H9 (cell line): ENCODE measurements at regions not wholly inside any gene's neighbourhood (a gene's known extent, or its start where the extent isn't known, plus 50 kb on each side); places are given as distances from the start of the nearest gene placed in this dataset.
A peak's percentile ranks its signal among the peaks of the same experiment; 100 is the strongest.
"Not testable (repeated sequence)": the region's sequence is repeated elsewhere in the genome, so short reads cannot be mapped to it uniquely, and the experiment has no call there.

ENCODE experiments used
- DNase-seq: peaks from one replicate; pipeline ENCODE4 v3.0.0-alpha.2; 2017
- H2AFZ ChIP-seq: one replicate; pipeline ENCODE4 v1.6.1; 2013; ENCODE audit warnings: mild to moderate bottlenecking, low read length, control low read depth, moderate library complexity
- H2AK5ac ChIP-seq: 2 replicates; pipeline ENCODE4 v1.6.1; 2013; ENCODE audit warnings: low read length, control low read depth, mixed read lengths; ENCODE audit not compliant: insufficient read length
- H2BK120ac ChIP-seq: one replicate; pipeline ENCODE4 v1.6.1; 2013; ENCODE audit warnings: low read depth, mild to moderate bottlenecking, low read length, control low read depth, inconsistent platforms; ENCODE audit not compliant: poor library complexity, severe bottlenecking
- H2BK12ac ChIP-seq: 2 replicates; pipeline ENCODE4 v1.6.1; 2013; ENCODE audit warnings: low read length, control low read depth, mixed read lengths, low read depth; ENCODE audit not compliant: insufficient read length
- H2BK15ac ChIP-seq: 2 replicates; pipeline ENCODE4 v1.6.1; 2013; ENCODE audit warnings: low read depth, low read length, control low read depth
- H2BK20ac ChIP-seq: one replicate; pipeline ENCODE4 v1.6.1; 2013; ENCODE audit warnings: low read depth, mild to moderate bottlenecking, low read length, control low read depth, inconsistent platforms; ENCODE audit not compliant: poor library complexity, severe bottlenecking
- H2BK5ac ChIP-seq: 2 replicates; pipeline ENCODE4 v1.6.1; 2013; ENCODE audit warnings: low read length, control low read depth, mixed read lengths; ENCODE audit not compliant: insufficient read length
- H3K14ac ChIP-seq: 2 replicates; pipeline ENCODE4 v1.6.1; 2013; ENCODE audit warnings: low read length, control low read depth; ENCODE audit not compliant: insufficient read depth
- H3K18ac ChIP-seq: 2 replicates; pipeline ENCODE4 v1.6.1; 2013; ENCODE audit warnings: low read depth, mild to moderate bottlenecking, mixed read lengths, low read length, control low read depth; ENCODE audit not compliant: insufficient read length
- H3K23ac ChIP-seq: 2 replicates; pipeline ENCODE4 v1.6.1; 2013; ENCODE audit warnings: low read length, control low read depth, mixed read lengths, low read depth; ENCODE audit not compliant: insufficient read length
- H3K23me2 ChIP-seq: 2 replicates; pipeline ENCODE4 v1.6.1; 2013; ENCODE audit warnings: low read depth, mild to moderate bottlenecking, mixed read lengths, low read length, control low read depth; ENCODE audit not compliant: insufficient read length, poor library complexity, severe bottlenecking
- H3K27ac ChIP-seq: 2 replicates; pipeline ENCODE4 v1.5.1; 2013; ENCODE audit warnings: low read length, control low read depth, mixed read lengths, low read depth; ENCODE audit not compliant: insufficient read length
- H3K27me3 ChIP-seq: 2 replicates; pipeline ENCODE4 v1.6.1; 2013; ENCODE audit warnings: low read length, control low read depth, inconsistent platforms; ENCODE audit not compliant: insufficient read depth
- H3K4ac ChIP-seq: 2 replicates; pipeline ENCODE4 v1.6.1; 2013; ENCODE audit warnings: low read depth, mild to moderate bottlenecking, control low read depth, inconsistent platforms, low read length, moderate library complexity
- H3K4me1 ChIP-seq: 2 replicates; pipeline ENCODE4 v1.6.1; 2013; ENCODE audit warnings: low read length, control low read depth, inconsistent platforms; ENCODE audit not compliant: insufficient read depth
- H3K4me2 ChIP-seq: 2 replicates; pipeline ENCODE4 v1.6.1; 2013; ENCODE audit warnings: low read length, control low read depth, mixed read lengths; ENCODE audit not compliant: insufficient read length, insufficient read depth
- H3K56ac ChIP-seq: 2 replicates; pipeline ENCODE4 v1.6.1; 2013; ENCODE audit warnings: low read depth, mild to moderate bottlenecking, mixed read lengths, low read length, control low read depth; ENCODE audit not compliant: insufficient read length
- H3K79me1 ChIP-seq: 2 replicates; pipeline ENCODE4 v1.6.1; 2013; ENCODE audit warnings: low read depth, mild to moderate bottlenecking, moderate library complexity, low read length, control low read depth, inconsistent platforms; ENCODE audit not compliant: insufficient read depth, poor library complexity, severe bottlenecking
- H3K79me2 ChIP-seq: 2 replicates; pipeline ENCODE4 v1.6.1; 2013; ENCODE audit warnings: low read length, control low read depth, inconsistent platforms; ENCODE audit not compliant: insufficient read depth
- H3K9ac ChIP-seq: 2 replicates; pipeline ENCODE4 v1.6.1; 2013; ENCODE audit warnings: low read length, control low read depth, mixed read lengths; ENCODE audit not compliant: insufficient read length; ENCODE audit errors: extremely low read depth
- H3K9me3 ChIP-seq: one replicate; pipeline ENCODE4 v1.6.1; 2013; ENCODE audit warnings: low read depth, low read length, inconsistent platforms; ENCODE audit not compliant: control insufficient read depth
- H3T11ph ChIP-seq: one replicate; pipeline ENCODE4 v1.6.1; 2013; ENCODE audit warnings: mild to moderate bottlenecking, low read length, control low read depth, inconsistent platforms
- H4K20me1 ChIP-seq: one replicate; pipeline ENCODE4 v1.6.1; 2013; ENCODE audit not compliant: control insufficient read depth, insufficient read length, insufficient read depth
- H4K5ac ChIP-seq: 2 replicates; pipeline ENCODE4 v1.6.1; 2013; ENCODE audit warnings: low read depth, mild to moderate bottlenecking, mixed read lengths, low read length, control low read depth; ENCODE audit not compliant: insufficient read length
- H4K8ac ChIP-seq: replicated peaks from 2 replicates; pipeline ENCODE4 v1.6.1; 2013; ENCODE audit warnings: low read length, control low read depth, mixed read lengths, low read depth; ENCODE audit not compliant: insufficient read length
- H4K91ac ChIP-seq: 2 replicates; pipeline ENCODE4 v1.6.1; 2013; ENCODE audit warnings: low read depth, mild to moderate bottlenecking, moderate library complexity, mixed read lengths, low read length, control low read depth; ENCODE audit not compliant: insufficient read length
- H3K27ac Mint-ChIP-seq, 3 experiments: 2 replicates in 2 of 3; 3 replicates in 1 of 3; pipeline ENCODE4 v1.8.0; 2020 to 2021; ENCODE audit warnings: mixed read lengths in 3 of 3, mild to moderate bottlenecking in 1 of 3, moderate library complexity in 1 of 3
- H3K27me3 Mint-ChIP-seq: 2 replicates; pipeline ENCODE4 v1.8.0; 2021; ENCODE audit warnings: low read depth, mild to moderate bottlenecking, moderate library complexity, mixed read lengths
- H3K36me3 Mint-ChIP-seq, 3 experiments: 2 replicates in 2 of 3; 3 replicates in 1 of 3; pipeline ENCODE4 v1.8.0; 2020 to 2021; ENCODE audit warnings: low read depth in 3 of 3, mixed read lengths in 3 of 3; ENCODE audit not compliant: insufficient read depth in 1 of 3
- H3K4me1 Mint-ChIP-seq, 2 experiments: 2 replicates each; pipeline ENCODE4 v1.8.0; 2020; ENCODE audit warnings: mixed read lengths in 2 of 2
- H3K4me3 Mint-ChIP-seq, 2 experiments: 2 replicates in 1 of 2; 3 replicates in 1 of 2; pipeline ENCODE4 v1.8.0; 2020 to 2021; ENCODE audit warnings: mild to moderate bottlenecking in 2 of 2, mixed read lengths in 2 of 2, moderate library complexity in 1 of 2
- H3K9me3 Mint-ChIP-seq, 2 experiments: 2 replicates in 1 of 2; 3 replicates in 1 of 2; pipeline ENCODE4 v1.8.0; 2020; ENCODE audit warnings: mild to moderate bottlenecking in 2 of 2, mixed read lengths in 2 of 2, moderate library complexity in 1 of 2
- WGBS: extraction: QIAGEN DNeasy Blood & Tissue Kit; methylation state at CpG from one replicate; pipeline ENCODE4 v1.1.7; 2013; ENCODE audit warnings: missing lambda C conversion rate, low lambda C conversion rate, mixed read lengths; ENCODE audit not compliant: insufficient read length; ENCODE audit errors: extremely low coverage; 5-methylcytosine and 5-hydroxymethylcytosine counted together

GRCh38 chr9:66774618-66775017 is 125.9 kb upstream of the ZNF658 start:
- H3K56ac ChIP-seq, H2BK20ac ChIP-seq, H2AK5ac ChIP-seq, H3K4ac ChIP-seq, H3K9me3 ChIP-seq, H2BK15ac ChIP-seq, H4K20me1 ChIP-seq, H4K91ac ChIP-seq, H2BK12ac ChIP-seq, H3K9ac ChIP-seq, H3K23ac ChIP-seq, H3K27ac ChIP-seq, H3K4me2 ChIP-seq, H2AFZ ChIP-seq, H2BK120ac ChIP-seq, H3K79me2 ChIP-seq, H3K14ac ChIP-seq, H4K5ac ChIP-seq, H3K36me3 Mint-ChIP-seq, H2BK5ac ChIP-seq, H3K9me3 Mint-ChIP-seq, H3K27me3 ChIP-seq, H3T11ph ChIP-seq, H4K8ac ChIP-seq, H3K18ac ChIP-seq, H3K23me2 ChIP-seq, H3K79me1 ChIP-seq, H3K27me3 Mint-ChIP-seq, H3K4me3 Mint-ChIP-seq, H3K4me1 ChIP-seq: not testable (repeated sequence)
- Mint-ChIP-seq H3K4me1 (peaks cover 9 to 12% of the 10 kb centered on the region in 2 experiments), H3K27ac (peak overlapping the region in 1 of 3 experiments; percentile 41; a peak in 1 of 7 replicates)
- no CpG with 5 or more reads among the region's 8 CpGs for WGBS
- peak; percentile 66 for DNase-seq

- H3K36me3 Mint-ChIP-seq, H2AK5ac ChIP-seq, H2BK12ac ChIP-seq, H4K5ac ChIP-seq, H2BK15ac ChIP-seq, H2BK5ac ChIP-seq, H3K27me3 Mint-ChIP-seq, H3K18ac ChIP-seq, H2BK20ac ChIP-seq, H3K23me2 ChIP-seq, H3K4me1 ChIP-seq, H3K27ac ChIP-seq, H2AFZ ChIP-seq, H3K14ac ChIP-seq, H3K23ac ChIP-seq, H3K9ac ChIP-seq, H3K4ac ChIP-seq, H4K20me1 ChIP-seq, DNase-seq, H4K91ac ChIP-seq, H3K27ac Mint-ChIP-seq, H3T11ph ChIP-seq, H3K27me3 ChIP-seq, H3K56ac ChIP-seq, H2BK120ac ChIP-seq, H3K9me3 ChIP-seq, H4K8ac ChIP-seq, H3K9me3 Mint-ChIP-seq, H3K4me3 Mint-ChIP-seq, H3K79me2 ChIP-seq, H3K79me1 ChIP-seq, H3K4me2 ChIP-seq: not testable (repeated sequence)
- WGBS, result no CpG with 5 or more reads among the region's 7 CpGs
- H3K4me1 Mint-ChIP-seq, result peaks cover 9 to 13% of the 10 kb centered on the region in 2 experiments
Measured at GRCh38 chr9:66779944-66780661, 120.4 kb upstream of the ZNF658 start.
